HCT116 (cell line): ENCODE measurements at regions not wholly inside any gene's neighbourhood (a gene's known extent, or its start where the extent isn't known, plus 50 kb on each side); places are given as distances from the start of the nearest gene placed in this dataset.

Source experiments
- ATAC-seq: fragments of 200-7000 bp; cut with Tn5 transposase; 2 replicates; pipeline ENCODE4 v1.9.1; 2020; ENCODE audit warnings: mild to moderate bottlenecking, moderate library complexity
- BruUV-seq: library from RNA; stranded (reverse); fragments of 400-500 nt; replicated peaks from 2 replicates; lab custom pipeline; 2021; lab: Mats Ljungman, UMichigan
- CTCF ChIA-PET: fragments of 300-600 bp; sonication (Branson Sonifier 250); formaldehyde crosslinking; loops from one replicate; lab custom pipeline; 2021; ENCODE audit warnings: antibody characterized with exemption; lab: Charles Lee
- POLR2A ChIA-PET: fragments of 300-600, 350-600 bp; sonication (Branson Sonifier 250); formaldehyde crosslinking; loops from one replicate; lab custom pipeline; 2021; ENCODE audit warnings: antibody characterized with exemption; lab: Charles Lee
- RAD21 ChIA-PET, 2 experiments: fragments of 300-600 bp; sonication (Branson Sonifier 250); formaldehyde crosslinking; loops; one replicate each; lab custom pipeline; 2023; ENCODE audit warnings: low total read pairs in 2 of 2; ENCODE audit not compliant: uncharacterized antibody in 2 of 2, unreplicated experiment in 2 of 2, low non-redundant PET in 1 of 2; lab: Charles Lee
- DNase-seq: peaks from one replicate; pipeline ENCODE4 v3.0.0-alpha.2; 2010; ENCODE audit warnings: low read depth, low spot score
- H2AFZ ChIP-seq: fragments of 200-600 bp; shearing (Covaris generic), sonication (generic); 2 replicates; pipeline ENCODE4 v1.6.1; 2017; ENCODE audit warnings: low read depth, mixed run types, mixed read lengths, antibody characterized with exemption, low read length; ENCODE audit not compliant: poor library complexity, severe bottlenecking
- H3K27ac ChIP-seq: 2 replicates; pipeline ENCODE4 v1.5.1; 2012; ENCODE audit warnings: low read depth, low read length
- H3K27me3 ChIP-seq: fragments of 200-600 bp; sonication (generic); 2 replicates; pipeline ENCODE4 v1.6.1; 2016; ENCODE audit warnings: mixed run types, low read length, mixed read lengths; ENCODE audit not compliant: insufficient read depth
- H3K36me3 ChIP-seq, 2 experiments: fragments of 200-500 bp in 1 of 2; fragments of 200-600 bp in 1 of 2; sonication (Bioruptor generic) in 1 of 2; sonication (generic) in 1 of 2; 2 replicates each; pipeline versions ENCODE4 v1.5.1 to v1.6.1; 2014 to 2016; ENCODE audit warnings: low read length in 2 of 2, inconsistent platforms in 1 of 2, mixed read lengths in 1 of 2, mixed run types in 1 of 2; ENCODE audit not compliant: insufficient read depth in 2 of 2, control insufficient read depth in 1 of 2
- H3K4me1 ChIP-seq, 2 experiments: fragments of 200-600 bp in 1 of 2; sonication (generic) in 1 of 2; 2 replicates each; pipeline versions ENCODE4 v1.5.1 to v1.6.1; 2012 to 2017; ENCODE audit warnings: low read length in 2 of 2, inconsistent platforms in 1 of 2, mild to moderate bottlenecking in 1 of 2, mixed read lengths in 1 of 2, mixed run types in 1 of 2, moderate library complexity in 1 of 2; ENCODE audit not compliant: insufficient read depth in 2 of 2, control insufficient read depth in 1 of 2
- H3K4me2 ChIP-seq: fragments of 200-600 bp; sonication (generic); 2 replicates; pipeline ENCODE4 v1.6.1; 2017; ENCODE audit warnings: mixed run types, low read length, mixed read lengths
- H3K4me3 ChIP-seq, 2 experiments: fragments of 200-600 bp in 1 of 2; sonication (generic) in 1 of 2; replicated peaks in 1 of 2; 2 replicates each; pipeline ENCODE4 v1.5.1; 2011 to 2016; ENCODE audit warnings: low read length in 2 of 2, control low read depth in 1 of 2, low read depth in 1 of 2, mild to moderate bottlenecking in 1 of 2, mixed read lengths in 1 of 2, mixed run types in 1 of 2
- H3K79me2 ChIP-seq: fragments of 200-600 bp; sonication (generic); 2 replicates; pipeline ENCODE4 v1.6.1; 2017; ENCODE audit warnings: mild to moderate bottlenecking, mixed run types, low read length, moderate library complexity, mixed read lengths; ENCODE audit not compliant: insufficient read depth
- H3K9ac ChIP-seq: fragments of 200-600 bp; sonication (generic); 2 replicates; pipeline ENCODE4 v1.6.1; 2016; ENCODE audit warnings: low read length, mixed read lengths
- H3K9me2 ChIP-seq: fragments of 200-600 bp; sonication (generic), shearing (Covaris generic); 2 replicates; pipeline ENCODE4 v1.6.1; 2017; ENCODE audit warnings: mixed run types, mild to moderate bottlenecking, moderate library complexity; ENCODE audit not compliant: insufficient read depth
- H3K9me3 ChIP-seq, 2 experiments: fragments of 200-500 bp in 1 of 2; fragments of 200-600 bp in 1 of 2; sonication (Bioruptor generic) in 1 of 2; sonication (generic) in 1 of 2; 2 replicates each; pipeline ENCODE4 v1.6.1; 2014 to 2017; ENCODE audit warnings: low read length in 2 of 2, mixed read lengths in 2 of 2, inconsistent platforms in 1 of 2, low read depth in 1 of 2, mild to moderate bottlenecking in 1 of 2, mixed run types in 1 of 2, moderate library complexity in 1 of 2; ENCODE audit not compliant: control insufficient read depth in 1 of 2, insufficient read depth in 1 of 2
- H4K20me1 ChIP-seq: fragments of 200-600 bp; sonication (generic), shearing (Covaris generic); 2 replicates; pipeline ENCODE4 v1.6.1; 2017; ENCODE audit warnings: mixed run types, mild to moderate bottlenecking, moderate library complexity; ENCODE audit not compliant: insufficient read depth
- CBX3 ChIP-seq: IDR thresholded peaks from 2 replicates; pipeline ENCODE4 v1.6.1; 2012; ENCODE audit warnings: low read depth
- EGR1 ChIP-seq: IDR thresholded peaks from 2 replicates; pipeline ENCODE4 v1.6.1; 2012; ENCODE audit warnings: low read depth
- ELF1 ChIP-seq: IDR thresholded peaks from 2 replicates; pipeline ENCODE4 v1.6.1; 2012; ENCODE audit warnings: low read depth, borderline replicate concordance
- JUND ChIP-seq: IDR thresholded peaks from 2 replicates; pipeline ENCODE4 v1.6.1; 2012
- MAX ChIP-seq: IDR thresholded peaks from 2 replicates; pipeline ENCODE4 v1.6.1; 2012
- POLR2AphosphoS5 ChIP-seq: IDR thresholded peaks from 2 replicates; pipeline ENCODE4 v1.6.1; 2011; ENCODE audit warnings: mild to moderate bottlenecking, low read depth, low read length, moderate library complexity
- RAD21 ChIP-seq: IDR thresholded peaks from 2 replicates; pipeline ENCODE4 v1.6.1; 2012; ENCODE audit warnings: low read depth, mild to moderate bottlenecking
- REST ChIP-seq: IDR thresholded peaks from 2 replicates; pipeline ENCODE4 v1.6.1; 2012; ENCODE audit warnings: low read depth
- SIN3A ChIP-seq: IDR thresholded peaks from 2 replicates; pipeline ENCODE4 v1.6.1; 2012; ENCODE audit warnings: low read depth
- SRF ChIP-seq: IDR thresholded peaks from 2 replicates; pipeline ENCODE4 v1.6.1; 2012; ENCODE audit warnings: low read depth
- YY1 ChIP-seq: IDR thresholded peaks from 2 replicates; pipeline ENCODE4 v1.6.1; 2011; ENCODE audit warnings: low read length, low read depth, moderate library complexity, mild to moderate bottlenecking; ENCODE audit not compliant: insufficient replicate concordance; ENCODE audit errors: extremely low read depth
- ZBTB33 ChIP-seq: IDR thresholded peaks from 2 replicates; pipeline ENCODE4 v1.6.1; 2011; ENCODE audit warnings: mild to moderate bottlenecking, low read length, moderate library complexity; ENCODE audit not compliant: insufficient replicate concordance; ENCODE audit errors: extremely low read depth
- ZFX ChIP-seq: fragments of 450-650 bp; IDR thresholded peaks from 2 replicates; pipeline ENCODE4 v1.6.1; 2017
- ZNF274 ChIP-seq: fragments of 200-500 bp; sonication (Bioruptor generic); IDR thresholded peaks from 2 replicates; pipeline ENCODE4 v1.6.1; 2014; ENCODE audit warnings: mild to moderate bottlenecking, low read depth, low read length, inconsistent platforms
- intact Hi-C: fragments of 100-400 bp; cut with micrococcal nuclease; formaldehyde crosslinking; loops from 2 replicates; pipeline ENCODE4 v1.10.0; 2022

GRCh38 chr3:106447723-106448301 lies 579.0 kb upstream of the CBLB start:
- RAD21 ChIA-PET = no interaction called here
- intact Hi-C loops = no loop called here

More at GRCh38 chr3:106447723-106448301, 579.0 kb upstream of the CBLB start:
- Histone ChIP-seq H3K36me3 (no peaks in the 10 kb centered on the region), H3K4me3 (no peak overlapping the region), H3K9ac (no peak overlapping the region), H4K20me1 (no peaks in the 10 kb centered on the region), H3K27me3 (no peaks in the 10 kb centered on the region), H3K9me2 (no peaks in the 10 kb centered on the region), H3K4me1 (no peaks in the 10 kb centered on the region), H3K27ac (no peak overlapping the region), H3K4me2 (no peak overlapping the region), H2AFZ (no peak overlapping the region), H3K79me2 (no peaks in the 10 kb centered on the region), H3K9me3 (no peaks in the 10 kb centered on the region)
- no TSS peak for BruUV-seq
- no peak for TF ChIP-seq REST
- no peak for TF ChIP-seq SIN3A
- TF ChIP-seq ZFX = no peak
- TF ChIP-seq MAX = no peak
- TF ChIP-seq CBX3 = no peak
- no peak for TF ChIP-seq POLR2AphosphoS5
- TF ChIP-seq RAD21 = no peak
- TF ChIP-seq EGR1 = no peak
- no peak for TF ChIP-seq SRF
- no peak for TF ChIP-seq ZBTB33
- no peak for TF ChIP-seq ZNF274
- TF ChIP-seq ELF1 = no peak
- no peak for TF ChIP-seq YY1
- no peak for TF ChIP-seq JUND
- CTCF ChIA-PET = no interaction called here
- ATAC-seq = no peak
- DNase-seq = no peak
- POLR2A ChIA-PET = no interaction called here
